ENCODE measurements at regions not wholly inside any gene's neighbourhood (a gene's known extent, or its start where the extent isn't known, plus 50 kb on each side); places are given as distances from the start of the nearest gene placed in this dataset.

DNA sequence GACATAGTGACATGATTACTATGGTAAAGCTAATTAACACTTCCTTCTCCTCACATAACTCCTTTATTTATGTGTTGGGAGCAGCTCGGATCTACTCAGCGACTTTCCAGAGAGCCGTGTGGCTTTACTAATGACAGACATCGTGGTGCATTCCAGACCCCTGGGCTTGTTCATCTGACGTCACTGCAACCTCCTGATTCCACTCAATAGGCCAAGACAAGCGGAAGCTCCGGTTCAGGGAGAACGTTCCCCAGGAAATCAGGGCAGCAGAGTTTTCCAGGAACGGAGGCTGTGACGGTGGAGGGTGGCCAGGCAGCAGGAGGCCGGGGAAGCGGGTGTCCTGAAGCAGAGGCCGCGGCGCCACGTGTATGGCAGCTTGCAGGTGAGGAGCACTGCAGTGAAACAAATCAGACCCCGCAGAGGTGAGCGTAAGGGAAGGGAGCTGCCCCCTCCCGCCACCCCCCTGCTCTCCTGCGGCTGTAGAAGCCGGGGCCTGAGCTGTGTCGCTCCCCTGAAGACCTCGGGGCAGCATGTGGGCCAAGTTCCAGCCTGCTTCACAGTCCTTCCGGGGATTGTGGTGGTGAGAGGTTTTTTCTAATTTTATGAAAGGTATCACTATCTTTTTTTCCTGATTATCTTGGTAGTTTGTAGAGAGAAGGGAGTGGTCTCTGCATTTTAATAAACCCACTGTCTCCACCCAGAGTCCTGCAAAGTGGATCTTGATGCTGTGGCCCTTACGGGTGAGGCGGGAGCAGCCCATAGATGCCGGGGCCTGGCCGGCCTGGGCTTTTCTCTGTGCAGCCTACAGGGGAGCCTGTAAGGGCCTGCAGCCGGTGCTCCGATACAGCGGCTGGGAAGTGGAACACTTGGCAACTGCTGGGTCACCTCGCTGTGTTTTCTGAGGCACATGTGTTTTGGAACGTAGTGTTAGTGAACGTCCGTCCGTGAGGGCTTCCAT, 220.4 kb upstream of the IRX4 start:
- TF ChIP-seq CTCF (IDR thresholded peaks at IDR 0.05) (no peak), EP300 (IDR thresholded peaks at IDR 0.05) (no peak)

Data from ovary (tissue), 3 donors.